Urinary bladder (tissue), 3 donors: ENCODE measurements at regions not wholly inside any gene's neighbourhood (a gene's known extent, or its start where the extent isn't known, plus 50 kb on each side); places are given as distances from the start of the nearest gene placed in this dataset.

Experiments
- DNase-seq: peaks from one replicate; pipeline ENCODE4 v3.0.0-alpha.2; 2015; ENCODE audit errors: extremely low spot score
- H3K27ac ChIP-seq: one replicate; pipeline ENCODE4 v1.5.1; 2013; ENCODE audit warnings: low read depth, mild to moderate bottlenecking, moderate library complexity
- H3K36me3 ChIP-seq: one replicate; pipeline ENCODE4 v1.6.1; 2013; ENCODE audit warnings: mild to moderate bottlenecking, moderate library complexity; ENCODE audit not compliant: insufficient read depth
- H3K4me1 ChIP-seq: one replicate; pipeline ENCODE4 v1.6.1; 2013; ENCODE audit warnings: mild to moderate bottlenecking, moderate library complexity; ENCODE audit not compliant: insufficient read depth
- H3K4me3 ChIP-seq: one replicate; pipeline ENCODE4 v1.5.1; 2013; ENCODE audit warnings: low read depth, low read length
- WGBS: extraction: QIAGEN DNeasy Blood & Tissue Kit; methylation state at CpG from one replicate; pipeline ENCODE4 v1.1.7; 2013; 5-methylcytosine and 5-hydroxymethylcytosine counted together
- donor health status: healthy with polysubstance abuse.
- donor health status: healthy.

DNA sequence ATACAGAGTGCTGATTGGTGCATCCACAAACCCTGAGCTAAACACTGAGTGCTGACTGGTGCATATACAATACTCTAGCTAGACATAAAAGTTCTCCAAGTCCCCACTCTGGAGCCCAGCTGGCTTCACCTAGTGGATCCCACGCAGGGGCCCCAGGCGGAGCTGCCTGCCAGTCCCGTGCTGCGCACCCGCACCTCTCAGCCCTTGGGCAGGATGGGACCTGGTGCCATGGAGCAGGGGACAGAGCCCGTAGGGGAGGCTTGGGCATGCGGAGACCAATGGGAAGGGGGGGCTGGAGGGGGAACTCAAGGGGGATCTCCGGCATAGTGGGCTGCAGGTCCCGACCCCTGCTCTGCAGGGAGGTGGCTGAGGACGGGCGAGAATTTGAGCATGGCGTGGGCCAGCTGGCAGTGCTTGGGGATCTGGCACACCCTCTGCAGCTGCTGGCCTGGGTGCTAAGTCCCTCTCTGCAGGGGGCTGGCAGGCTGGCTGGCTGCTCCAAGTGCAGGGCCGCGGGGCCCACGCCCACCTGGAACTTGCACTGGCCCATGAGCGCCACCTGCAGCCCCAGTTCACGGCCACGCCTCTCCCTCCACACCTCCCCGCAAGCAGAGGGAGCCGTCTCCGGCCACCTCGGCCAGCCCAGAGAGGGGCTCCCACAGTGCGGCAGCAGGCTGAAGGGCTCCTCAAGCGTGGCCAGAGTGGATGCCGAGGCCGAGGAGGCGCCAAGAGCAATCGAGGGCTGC, 104.9 kb downstream of the NTMT2 start:
- WGBS: 94% methylated on average over 28 of the region's 28 CpGs
- no peak for DNase-seq
- Histone ChIP-seq H3K4me1 (no peaks in the 10 kb centered on the region), H3K4me3 (no peak overlapping the region), H3K36me3 (no peaks in the 10 kb centered on the region), H3K27ac (no peak overlapping the region)

DNA sequence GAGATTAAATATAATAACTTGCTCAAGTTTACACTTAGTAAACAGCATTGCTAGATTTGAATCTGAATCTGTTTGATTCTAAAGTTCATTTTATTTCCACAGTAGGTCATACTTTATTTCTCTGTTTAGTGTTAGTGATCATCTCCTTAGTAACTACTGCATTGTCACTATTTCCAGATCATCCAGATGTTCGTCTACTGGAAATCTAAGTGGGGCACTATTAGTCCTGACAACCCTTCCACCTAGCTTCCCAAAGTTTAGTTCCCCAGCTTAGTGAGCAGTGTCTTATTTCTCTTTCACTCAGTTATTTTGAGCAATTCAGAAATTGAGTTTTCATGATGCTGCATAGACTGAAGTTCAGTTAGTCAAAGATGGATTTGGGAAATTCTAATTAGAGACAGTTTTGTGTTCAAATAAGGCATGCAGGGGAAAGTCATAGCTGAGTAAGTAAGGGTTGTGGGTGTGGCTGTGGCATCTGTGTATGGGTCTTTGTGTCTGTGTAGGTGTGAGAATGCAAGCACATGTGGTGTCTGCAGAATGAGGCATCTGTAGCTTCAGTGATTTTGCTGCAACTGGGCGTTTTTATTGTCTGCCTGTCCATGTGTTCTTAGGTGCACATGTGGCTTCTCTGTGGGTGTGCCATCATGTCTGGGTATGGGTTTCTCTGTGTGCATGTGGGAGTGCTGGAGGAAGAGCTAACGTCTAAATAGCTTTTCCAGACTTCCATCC, 107.3 kb downstream of the NTMT2 start:
- WGBS: 72% methylated on average over 3 of the region's 3 CpGs
- Histone ChIP-seq H3K27ac (no peak overlapping the region), H3K4me1 (no peaks in the 10 kb centered on the region), H3K36me3 (no peaks in the 10 kb centered on the region), H3K4me3 (no peak overlapping the region)
- DNase-seq: no peak

DNA sequence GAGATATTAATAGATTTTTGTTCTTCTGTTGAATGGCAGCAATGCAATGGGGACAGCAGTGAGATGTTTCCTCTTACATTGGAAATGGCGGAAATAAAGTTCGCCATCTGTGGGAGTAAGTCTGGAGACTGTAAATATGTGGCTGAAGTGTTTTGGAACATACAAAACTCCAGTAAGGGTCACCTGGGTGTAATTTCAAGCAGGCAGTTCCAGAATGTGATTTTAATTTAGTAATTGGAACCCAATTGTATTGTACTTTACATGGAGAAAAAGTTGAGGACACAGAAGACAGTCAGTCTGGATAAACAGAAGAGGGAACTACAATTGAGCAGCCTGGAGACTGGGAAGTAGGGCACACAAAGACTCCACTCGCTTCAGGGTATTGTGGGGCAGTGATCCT, 108.6 kb downstream of the NTMT2 start:
- DNase-seq: no peak
- no peak overlapping the region for H3K4me3 ChIP-seq
- WGBS: 94% methylated on average over 3 of the region's 3 CpGs
- no peak overlapping the region for H3K27ac ChIP-seq
- H3K36me3 ChIP-seq: no peaks in the 10 kb centered on the region
- no peaks in the 10 kb centered on the region for H3K4me1 ChIP-seq

DNA sequence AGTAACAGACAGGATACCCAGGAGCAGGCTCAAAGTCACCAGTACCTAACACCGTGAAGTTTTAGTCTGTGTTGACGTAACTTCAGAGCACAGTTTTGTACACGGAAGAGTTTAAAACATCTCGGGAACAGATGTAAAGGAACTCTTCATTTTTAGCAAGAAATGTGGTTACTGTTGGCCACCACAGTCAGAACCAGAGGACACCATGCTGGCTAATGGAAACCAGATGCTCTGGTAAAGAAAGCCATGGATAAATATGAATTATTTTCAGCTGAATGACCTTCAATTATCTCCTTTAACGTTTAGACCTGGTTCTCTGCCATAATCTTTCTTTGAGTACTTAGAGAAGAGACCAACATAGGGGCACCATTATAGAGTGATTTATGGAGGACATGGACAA, 115.9 kb downstream of the NTMT2 start:
- H3K36me3 ChIP-seq: no peaks in the 10 kb centered on the region
- H3K27ac ChIP-seq: no peak overlapping the region
- no peak for DNase-seq
- no peak overlapping the region for H3K4me3 ChIP-seq
- no peaks in the 10 kb centered on the region for H3K4me1 ChIP-seq
- 35% methylated on average over 5 of the region's 5 CpGs for WGBS

DNA sequence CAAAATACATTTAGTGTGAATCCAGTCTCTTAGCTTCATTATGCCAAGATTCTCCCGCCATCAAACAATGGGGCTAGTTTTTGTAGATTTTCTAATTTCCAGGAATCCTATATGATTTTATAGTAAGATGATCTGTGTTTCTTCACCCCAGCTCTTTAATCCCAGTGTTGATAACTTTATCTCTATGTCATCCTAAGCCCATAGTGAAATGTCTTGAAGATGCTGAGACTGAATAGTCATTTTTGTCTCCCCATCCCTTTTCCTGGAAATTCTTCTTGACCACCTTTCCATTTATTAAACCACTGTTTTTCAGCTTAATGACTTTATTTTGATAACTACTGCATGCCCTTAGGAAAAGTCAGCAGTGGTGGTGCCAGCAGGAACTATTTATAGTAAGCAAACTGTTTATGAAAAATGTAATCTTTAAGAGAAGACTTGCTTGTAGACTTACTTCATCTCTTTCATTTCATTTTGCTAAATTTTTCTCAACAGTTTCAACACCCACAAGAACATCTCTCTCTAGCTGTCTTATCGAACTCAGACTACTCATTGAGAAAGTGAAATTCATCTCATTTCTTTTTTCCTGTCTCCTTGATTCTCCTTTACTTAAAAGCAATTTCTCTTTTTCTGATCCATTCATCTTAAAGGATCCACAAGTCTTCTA, 116.6 kb downstream of the NTMT2 start:
- WGBS: 58% methylated on average over 2 of the region's 2 CpGs
- no peak overlapping the region for H3K27ac ChIP-seq
- no peak for DNase-seq
- H3K4me3 ChIP-seq: no peak overlapping the region
- H3K4me1 ChIP-seq: no peaks in the 10 kb centered on the region
- H3K36me3 ChIP-seq: no peaks in the 10 kb centered on the region

DNA sequence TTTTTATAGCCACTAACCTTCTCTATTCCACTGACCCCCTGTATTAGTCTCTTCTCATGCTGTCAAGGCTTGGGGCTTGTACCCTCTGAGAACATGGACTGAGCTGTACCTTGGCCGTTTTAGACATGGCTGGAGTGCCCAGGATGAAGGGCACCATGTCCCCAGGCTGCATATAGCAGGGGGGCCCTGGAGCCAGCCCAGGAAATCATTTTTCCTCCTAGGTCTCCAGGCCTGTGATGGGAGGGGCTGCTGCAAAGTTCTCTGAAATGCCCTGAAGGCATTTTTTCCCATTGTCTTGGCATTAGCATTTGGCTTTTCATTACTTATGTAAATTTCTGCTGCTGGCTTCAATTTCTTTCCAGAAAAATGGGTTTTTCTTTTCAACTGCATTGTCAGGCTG, 119.5 kb downstream of the NTMT2 start:
- no peak for DNase-seq
- WGBS: 76% methylated on average over 1 of the region's 1 CpG
- Histone ChIP-seq H3K4me1 (no peaks in the 10 kb centered on the region), H3K36me3 (no peaks in the 10 kb centered on the region), H3K4me3 (no peak overlapping the region), H3K27ac (no peak overlapping the region)

DNA sequence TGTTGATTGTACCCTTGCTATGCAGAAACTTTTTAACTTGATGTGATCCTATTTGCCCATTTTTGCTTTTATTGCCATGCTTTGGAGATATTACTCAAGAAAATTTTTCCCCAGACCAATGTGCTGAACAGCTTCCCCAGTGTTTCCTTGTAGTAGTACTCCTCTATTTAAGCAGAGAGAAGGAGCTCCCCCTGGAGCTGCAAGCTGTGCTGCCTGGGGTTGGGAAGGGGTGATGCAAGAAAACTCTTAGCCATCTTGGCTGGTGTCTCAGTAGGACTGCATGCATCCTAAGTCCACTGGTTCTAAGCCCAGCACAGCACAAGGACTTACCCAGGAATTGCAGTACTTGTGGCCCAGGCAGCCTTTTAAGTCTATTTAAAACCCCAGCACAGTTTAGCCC, 121.6 kb downstream of the NTMT2 start:
- DNase-seq: no peak

DNA sequence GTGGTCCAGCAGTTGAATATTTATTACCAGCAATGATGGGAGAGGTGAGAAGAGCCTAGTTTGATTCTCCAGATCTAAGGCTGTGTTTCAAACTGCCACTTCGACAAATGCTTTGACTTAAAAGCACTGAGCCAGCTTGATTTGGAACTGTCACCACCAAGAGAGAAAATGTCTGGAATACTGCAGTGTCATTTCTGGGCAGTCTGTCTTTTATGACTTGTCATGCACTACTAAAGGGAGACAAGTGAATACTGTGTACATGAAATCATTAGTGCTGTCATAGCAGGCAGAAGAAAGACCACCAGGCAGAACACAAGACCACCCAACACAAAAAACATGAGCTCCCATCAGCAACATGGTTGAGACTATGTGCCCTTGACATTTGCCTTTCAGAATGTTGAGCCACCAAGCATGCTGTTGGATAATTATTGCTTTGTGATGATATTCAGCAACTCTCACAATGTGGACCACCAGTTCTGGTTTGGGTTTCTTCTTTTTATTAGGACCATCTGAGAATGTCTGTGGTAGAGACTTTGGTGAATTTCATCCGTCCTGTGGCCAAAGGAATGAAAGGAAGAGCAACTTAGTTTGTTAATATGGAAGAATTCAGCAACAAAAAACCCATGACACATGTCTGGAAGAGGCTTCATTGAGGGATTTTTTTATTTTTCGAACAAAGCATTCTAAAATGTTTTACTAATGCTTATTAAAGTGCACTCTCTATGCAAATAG, 125.8 kb downstream of the NTMT2 start:
- H3K4me1 ChIP-seq: no peaks in the 10 kb centered on the region

More for the DNA sequence above, 121.6 kb downstream of the NTMT2 start:
- no peaks in the 10 kb centered on the region for H3K4me1 ChIP-seq
- no peaks in the 10 kb centered on the region for H3K36me3 ChIP-seq
- H3K27ac ChIP-seq: no peak overlapping the region
- H3K4me3 ChIP-seq: no peak overlapping the region

DNA sequence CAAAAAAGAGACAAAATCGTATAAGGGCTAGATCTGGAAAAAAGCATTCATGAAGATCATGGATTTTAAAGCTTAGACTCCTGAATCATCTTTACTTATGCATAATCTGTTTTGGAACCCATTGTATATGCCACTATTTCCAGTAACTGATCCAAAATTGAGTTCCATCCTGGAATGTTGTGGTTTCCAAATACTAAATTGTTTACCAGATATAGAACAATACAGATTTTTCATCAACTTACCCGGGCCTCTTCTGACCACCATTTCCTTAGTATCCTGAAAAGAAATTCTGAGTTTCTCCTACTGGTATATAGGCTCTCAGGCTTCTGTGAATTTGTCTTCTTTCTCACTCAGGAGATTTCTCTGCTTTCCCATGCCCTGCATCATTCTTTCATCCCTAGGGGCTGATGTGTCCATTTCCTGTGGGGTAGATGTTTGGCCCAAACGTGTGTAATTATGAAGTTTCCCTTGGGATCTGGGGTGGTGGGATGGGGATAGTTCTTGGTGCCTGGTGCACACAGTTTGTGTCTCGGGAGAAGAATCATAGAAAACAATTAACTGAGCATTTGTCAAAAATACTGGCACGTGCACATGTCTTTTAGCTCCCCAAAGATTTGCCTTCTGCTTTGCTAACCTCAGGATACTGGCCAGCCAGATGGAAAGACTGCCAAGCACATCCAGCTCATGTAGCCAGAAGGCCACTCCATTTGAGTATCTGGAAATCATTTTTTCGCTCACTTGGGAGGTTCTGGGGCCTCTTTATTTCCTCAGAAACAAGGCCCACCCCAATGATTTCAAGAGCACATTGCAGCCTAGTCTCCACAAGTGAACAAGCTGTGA, 127.8 kb downstream of the NTMT2 start:
- DNase-seq: no peak
- H3K36me3 ChIP-seq: no peaks in the 10 kb centered on the region
- no peak overlapping the region for H3K4me3 ChIP-seq
- H3K27ac ChIP-seq: no peak overlapping the region
- no peaks in the 10 kb centered on the region for H3K4me1 ChIP-seq
- 65% methylated on average over 6 of the region's 6 CpGs for WGBS

More for the DNA sequence above, 125.8 kb downstream of the NTMT2 start:
- no peak overlapping the region for H3K4me3 ChIP-seq
- no peaks in the 10 kb centered on the region for H3K36me3 ChIP-seq
- DNase-seq: no peak
- 68% methylated on average over 3 of the region's 3 CpGs for WGBS
- no peak overlapping the region for H3K27ac ChIP-seq

DNA sequence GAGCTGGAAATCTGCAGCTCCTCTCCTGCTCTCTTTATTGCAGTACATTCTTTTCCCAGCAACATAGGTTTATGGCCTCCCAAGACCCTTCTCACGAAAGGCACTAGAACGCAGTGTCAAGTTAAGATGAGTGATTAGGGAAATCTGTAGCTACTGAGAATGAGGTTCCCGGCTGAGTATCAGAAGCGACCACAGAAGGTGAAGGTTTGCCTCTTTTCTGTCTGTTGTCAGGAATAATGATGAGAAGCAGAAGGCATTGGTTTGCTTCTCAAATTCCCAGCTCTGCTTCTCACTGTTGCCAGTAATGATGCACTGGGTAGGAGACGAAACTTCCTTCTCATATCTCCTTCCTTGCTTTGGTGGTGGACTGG, 128.4 kb downstream of the NTMT2 start:
- H3K36me3 ChIP-seq: no peaks in the 10 kb centered on the region
- H3K4me3 ChIP-seq: no peak overlapping the region
- 48% methylated on average over 5 of the region's 5 CpGs for WGBS
- no peak overlapping the region for H3K27ac ChIP-seq
- DNase-seq: no peak
- H3K4me1 ChIP-seq: no peaks in the 10 kb centered on the region

DNA sequence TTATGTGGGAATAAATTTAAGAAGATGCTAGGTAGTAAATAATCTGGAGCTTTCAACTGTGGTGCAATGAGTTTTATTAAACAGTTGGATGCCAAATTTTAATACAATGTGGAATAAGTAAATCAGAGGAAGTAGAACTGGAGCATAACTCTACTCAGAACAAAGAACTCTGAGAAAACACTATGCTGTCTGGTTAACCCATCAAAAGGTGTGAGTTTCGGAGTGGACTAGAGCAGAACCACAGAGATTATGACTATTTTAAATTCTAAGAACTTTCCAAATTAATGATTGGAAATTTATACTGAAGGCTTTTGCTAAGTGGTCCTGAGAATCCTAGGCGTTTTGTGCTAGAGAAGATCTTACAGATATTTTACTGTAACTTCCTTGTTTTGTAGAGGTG, 132.2 kb downstream of the NTMT2 start:
- 74% methylated on average over 2 of the region's 2 CpGs for WGBS
- Histone ChIP-seq H3K4me1 (no peaks in the 10 kb centered on the region), H3K36me3 (no peaks in the 10 kb centered on the region), H3K27ac (no peak overlapping the region), H3K4me3 (no peak overlapping the region)
- DNase-seq: no peak

DNA sequence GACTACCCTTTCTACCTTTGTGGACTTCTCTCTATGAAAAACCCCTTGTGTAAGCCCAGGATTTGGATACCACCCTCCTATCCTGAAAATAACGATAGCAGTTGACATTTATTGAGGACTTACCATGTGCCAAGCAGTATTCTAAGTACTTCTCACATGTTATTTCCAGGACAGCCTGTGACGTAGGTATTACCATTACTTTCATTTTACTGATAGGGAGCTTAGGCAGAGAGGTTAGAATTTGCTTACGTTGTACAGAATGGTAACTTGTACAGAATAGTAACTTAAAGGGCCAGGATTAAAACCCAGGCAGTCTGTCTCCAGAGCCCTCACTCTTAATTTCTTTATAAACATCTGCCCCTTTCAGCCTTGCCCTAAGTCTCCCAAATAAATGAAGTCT, 138.3 kb downstream of the NTMT2 start:
- H3K27ac ChIP-seq: no peak overlapping the region
- no peak overlapping the region for H3K4me3 ChIP-seq
- DNase-seq: no peak
- 34% methylated on average over 3 of the region's 3 CpGs for WGBS
- no peaks in the 10 kb centered on the region for H3K36me3 ChIP-seq
- no peaks in the 10 kb centered on the region for H3K4me1 ChIP-seq

DNA sequence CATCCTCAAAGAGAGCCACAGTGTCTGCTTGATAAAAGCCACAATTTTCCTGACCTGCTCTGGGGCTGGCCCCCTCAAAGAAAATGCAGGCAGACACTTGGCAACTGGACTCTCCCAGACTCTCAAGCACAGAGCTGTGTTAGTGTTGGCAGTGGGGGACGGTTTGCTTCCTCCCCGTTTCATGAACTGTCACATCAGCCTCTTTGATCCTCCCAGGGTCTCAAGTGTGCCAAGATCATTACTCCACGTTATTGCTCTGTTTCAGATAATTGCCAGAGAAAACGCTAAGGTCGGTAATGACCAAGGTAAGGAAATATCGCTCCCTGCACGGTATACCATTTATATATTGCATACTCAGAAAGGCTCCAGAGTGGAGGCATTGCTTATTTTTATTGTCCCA, 138.8 kb downstream of the NTMT2 start:
- no peak overlapping the region for H3K4me3 ChIP-seq
- H3K36me3 ChIP-seq: no peaks in the 10 kb centered on the region
- WGBS: 35% methylated on average over 7 of the region's 7 CpGs
- H3K4me1 ChIP-seq: no peaks in the 10 kb centered on the region
- DNase-seq: no peak
- H3K27ac ChIP-seq: no peak overlapping the region
